COR-L47 (cell line): ENCODE measurements at regions not wholly inside any gene's neighbourhood (a gene's known extent, or its start where the extent isn't known, plus 50 kb on each side); places are given as distances from the start of the nearest gene placed in this dataset.

Experiments used
- DNase-seq: peaks from one replicate; lab custom pipeline; 2025; lab: John Stamatoyannopoulos, UW

- no peak for DNase-seq
These were observed 93.9 kb upstream of the CSF3R start for GRCh38 chr1:36576551-36577110.

GRCh38 chr1:36576118-36576517 lies 93.4 kb upstream of the CSF3R start:
- DNase-seq: peak; percentile 46

GRCh38 chr1:36573445-36573844 lies 90.7 kb upstream of the CSF3R start:
- DNase-seq: no peak

- no peak for DNase-seq
These were observed 90.2 kb upstream of the CSF3R start for GRCh38 chr1:36572906-36573305.

- no peak for DNase-seq
These were observed 89.5 kb upstream of the CSF3R start for GRCh38 chr1:36572142-36572715.

GRCh38 chr1:36571106-36571505 lies 88.4 kb upstream of the CSF3R start:
- no peak for DNase-seq

GRCh38 chr1:36570478-36571060 lies 87.9 kb upstream of the CSF3R start:
- no peak for DNase-seq

GRCh38 chr1:36570006-36570405 lies 87.3 kb upstream of the CSF3R start:
- no peak for DNase-seq

GRCh38 chr1:36567601-36568341 lies 85.1 kb upstream of the CSF3R start:
- DNase-seq: no peak

- no peak for DNase-seq
These were observed 83.1 kb upstream of the CSF3R start for GRCh38 chr1:36565576-36566501.

GRCh38 chr1:36562181-36562685 lies 79.5 kb upstream of the CSF3R start:
- DNase-seq: no peak

- DNase-seq: no peak
These were observed 78.6 kb upstream of the CSF3R start for GRCh38 chr1:36561361-36561724.

GRCh38 chr1:36560621-36561360 lies 78.1 kb upstream of the CSF3R start:
- DNase-seq: no peak

- no peak for DNase-seq
These were observed 77.5 kb upstream of the CSF3R start for GRCh38 chr1:36560177-36560576.

- no peak for DNase-seq
These were observed 76.3 kb upstream of the CSF3R start for GRCh38 chr1:36559061-36559460.

- no peak for DNase-seq
These were observed 74.6 kb upstream of the CSF3R start for GRCh38 chr1:36557041-36558000.

- no peak for DNase-seq
These were observed 72.3 kb upstream of the CSF3R start for GRCh38 chr1:36555041-36555440.

GRCh38 chr1:36554323-36554628 lies 71.6 kb upstream of the CSF3R start:
- DNase-seq: no peak

- DNase-seq: peak; percentile 73
These were observed 71.0 kb upstream of the CSF3R start for GRCh38 chr1:36553591-36554322.
